Activated CD8-positive, alpha-beta memory T cell treated with anti-CD3 and anti-CD28 coated beads for 36 hours (primary cell): ENCODE measurements at regions not wholly inside any gene's neighbourhood (a gene's known extent, or its start where the extent isn't known, plus 50 kb on each side); places are given as distances from the start of the nearest gene placed in this dataset.

Experiments used
- CTCF ChIA-PET: fragments of 350-600 bp; sonication (Branson Sonifier 250); formaldehyde crosslinking; loops from one replicate; lab custom pipeline; 2021; ENCODE audit warnings: antibody characterized with exemption; lab: Charles Lee
- POLR2A ChIA-PET: fragments of 350-600 bp; sonication (Branson Sonifier 250); formaldehyde crosslinking; loops from one replicate; lab custom pipeline; 2021; ENCODE audit warnings: antibody characterized with exemption; lab: Charles Lee

DNA sequence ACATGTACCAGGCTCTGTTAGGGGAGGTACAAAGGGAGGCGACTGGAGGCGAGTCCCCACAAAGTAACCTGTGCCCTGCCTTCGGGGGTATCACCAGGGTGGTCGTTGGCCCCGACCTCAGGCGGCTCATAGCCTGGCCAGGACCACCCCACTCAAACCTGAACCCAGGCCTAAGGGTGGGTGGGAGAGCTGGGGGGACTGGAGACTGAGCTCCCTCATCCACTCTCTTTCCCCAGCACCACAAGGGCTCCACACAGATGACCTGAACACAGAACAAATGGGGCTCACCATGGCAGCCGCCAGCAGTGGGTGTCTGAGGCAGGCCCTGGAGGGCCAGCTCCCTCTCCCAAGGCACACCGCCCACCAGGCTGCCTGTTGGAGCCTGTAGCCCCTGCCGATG is 120.6 kb upstream of the TNRC6C start:
- ChIA-PET POLR2A (no interaction called here), CTCF (interaction anchor here (1.4 kb wide), 1 partner anchor 54 kb away, joined by 3 read pairs; no protein-coding TSS in a partner anchor)

DNA sequence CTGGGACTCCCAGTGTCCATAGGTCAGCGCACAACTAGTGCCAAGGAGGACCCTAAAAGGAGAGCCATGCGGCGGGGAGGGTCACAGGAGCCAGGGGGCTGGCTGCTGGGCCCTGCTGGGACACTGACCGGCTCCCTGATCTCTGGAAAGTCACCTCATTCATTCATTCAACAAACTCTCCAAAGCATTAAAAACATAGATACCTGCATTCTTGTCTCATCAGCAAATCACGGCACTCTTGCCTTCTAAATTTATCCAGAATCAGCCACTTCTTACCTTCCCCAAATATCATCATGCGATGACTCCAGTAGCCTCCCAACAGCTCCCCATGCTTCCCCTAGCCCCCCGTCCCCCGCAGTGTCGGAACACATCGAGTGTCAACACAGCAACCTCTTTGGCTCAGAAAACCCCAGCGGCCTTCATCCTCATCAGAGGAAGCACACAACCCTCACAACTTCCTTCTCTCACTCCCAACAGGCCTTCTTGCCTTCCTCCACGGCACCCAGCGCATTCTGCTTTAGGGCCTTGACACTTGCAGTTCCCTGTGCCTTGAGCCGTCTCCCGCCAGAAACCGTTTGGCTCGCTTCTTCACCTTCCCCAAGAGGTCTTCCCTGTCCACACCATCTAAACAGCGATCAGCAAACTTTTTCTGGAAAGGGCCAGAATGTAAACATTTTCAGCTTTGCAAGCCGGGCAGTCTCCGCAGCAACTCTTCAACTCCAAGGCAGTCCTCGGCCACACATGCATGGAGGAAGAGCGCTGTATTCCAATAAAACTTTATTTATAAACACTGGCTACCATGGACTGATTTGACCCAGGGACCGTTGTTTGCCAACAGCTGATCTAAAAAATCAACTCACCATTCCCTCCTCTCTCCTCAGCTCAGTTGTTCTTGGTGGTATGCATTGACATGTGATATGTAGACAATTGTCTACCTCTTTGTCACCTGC is 119.5 kb upstream of the TNRC6C start:
- POLR2A ChIA-PET: no interaction called here
- CTCF ChIA-PET: interaction anchor here (1.4 kb wide), 1 partner anchor 53 kb away, joined by 3 read pairs; no protein-coding TSS in a partner anchor

DNA sequence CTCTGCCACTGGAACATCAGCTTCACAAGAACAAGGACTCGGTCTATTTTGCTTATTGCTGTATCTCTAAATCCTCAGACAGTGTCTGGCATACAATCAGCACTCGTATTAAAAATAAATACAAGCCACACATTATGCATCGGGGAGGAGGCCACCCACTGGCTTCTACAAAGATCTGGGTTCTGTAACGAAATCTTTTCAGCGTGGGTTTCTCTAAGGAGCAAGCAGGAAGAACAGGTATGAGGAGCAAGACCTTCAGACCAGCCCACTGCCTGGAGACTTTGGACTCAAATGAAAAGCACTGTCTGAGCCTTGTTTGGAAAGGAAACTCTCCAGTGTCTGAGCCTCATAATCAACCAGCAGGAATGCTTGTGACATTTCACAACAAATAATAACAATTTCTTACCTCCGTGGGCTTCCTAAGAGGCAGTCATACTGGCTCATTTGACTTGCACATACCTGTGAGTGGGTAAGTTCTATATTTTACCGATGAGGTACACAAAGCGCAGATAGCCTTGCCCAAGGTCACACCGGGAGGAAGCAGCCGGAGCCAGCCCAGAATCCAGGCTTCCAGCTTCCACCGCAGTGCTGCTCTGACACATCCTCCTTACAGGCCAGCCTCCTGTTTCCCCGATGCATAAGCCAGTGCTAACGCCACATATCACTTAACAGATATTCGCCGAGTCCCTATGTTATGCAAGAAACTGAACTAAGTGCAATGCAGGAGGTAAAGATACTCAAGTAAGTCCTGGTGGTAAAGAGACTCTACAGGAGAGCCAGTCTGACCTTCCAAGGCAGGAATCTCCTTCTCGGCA is 118.6 kb upstream of the TNRC6C start:
- POLR2A ChIA-PET: no interaction called here
- CTCF ChIA-PET: no interaction called here

DNA sequence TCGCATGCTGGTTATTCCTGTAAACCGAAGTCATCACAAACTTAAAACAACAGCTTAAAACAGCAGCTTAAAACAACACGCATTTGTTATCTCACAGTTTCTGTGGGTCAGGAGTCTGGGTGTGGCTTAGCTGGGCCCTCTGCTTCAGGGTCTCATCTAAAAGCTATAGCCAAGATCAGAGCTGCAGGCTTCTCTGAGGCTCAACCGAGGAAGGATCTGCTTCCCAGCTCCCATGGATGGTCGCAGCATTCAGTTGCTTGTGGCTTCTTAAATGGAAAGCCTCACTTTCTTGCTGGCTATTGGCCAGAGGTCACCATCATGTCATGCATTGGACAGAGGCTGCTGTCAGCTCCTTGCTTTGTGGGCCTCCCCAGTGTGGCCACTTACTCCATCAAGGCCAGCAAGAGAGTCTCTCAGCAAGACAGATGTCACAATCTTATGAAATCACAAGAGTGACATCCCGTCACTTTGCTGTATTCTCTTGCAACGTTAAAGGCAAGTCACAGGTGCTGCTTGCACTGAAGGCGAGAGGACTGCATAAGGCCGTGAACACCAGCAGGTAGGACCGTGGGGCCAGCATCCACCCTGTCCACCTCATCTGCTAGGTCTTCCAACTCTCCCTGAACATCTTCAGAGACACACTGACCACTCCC is 117.9 kb upstream of the TNRC6C start:
- ChIA-PET CTCF (no interaction called here), POLR2A (interaction anchor here (0.7 kb wide), 2 partner anchors 9 to 41 kb away, joined by 3 to 6 read pairs; no protein-coding TSS in a partner anchor)

DNA sequence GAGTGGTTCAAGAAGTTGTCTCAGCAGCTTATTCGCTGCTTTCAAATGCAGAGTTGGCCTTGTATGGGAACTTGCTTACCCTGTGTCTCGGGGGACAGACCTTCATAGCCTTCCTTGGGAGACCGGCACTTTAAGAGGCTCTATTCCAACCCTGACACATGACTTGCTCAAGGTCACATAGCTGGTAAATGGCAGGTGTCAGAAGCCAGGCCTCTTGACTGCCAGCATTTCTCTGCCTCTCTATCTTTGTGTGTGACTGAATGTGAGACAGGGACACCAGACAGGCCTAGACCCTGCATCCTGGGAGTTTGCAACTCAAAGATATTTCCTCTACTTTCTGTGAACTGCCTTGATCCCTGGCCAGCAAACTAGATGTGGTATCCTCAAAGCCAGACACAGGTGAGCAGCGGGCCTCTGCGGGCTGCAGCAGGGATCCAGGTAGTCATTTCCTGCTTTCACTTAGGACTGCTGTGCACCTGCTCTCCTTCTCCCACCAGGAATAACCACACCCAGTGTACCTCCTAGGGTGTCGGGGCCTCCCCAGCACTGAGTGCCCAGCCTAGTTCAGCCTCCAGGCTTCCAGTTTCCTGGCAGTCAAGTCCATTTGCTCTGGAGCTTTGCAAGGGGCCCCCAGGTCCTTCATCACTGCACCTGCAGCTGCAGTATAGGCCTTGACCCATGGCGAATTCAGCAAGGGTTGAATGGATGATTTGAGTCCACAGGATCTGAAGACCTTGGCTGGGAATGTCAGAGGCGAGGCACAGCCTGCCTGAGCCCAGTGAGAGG is 116.6 kb upstream of the TNRC6C start:
- ChIA-PET POLR2A (interaction anchor here (0.9 kb wide), 1 partner anchor 117 kb away, joined by 4 read pairs; the partner anchor contains the start of gene TNRC6C), CTCF (no interaction called here)

DNA sequence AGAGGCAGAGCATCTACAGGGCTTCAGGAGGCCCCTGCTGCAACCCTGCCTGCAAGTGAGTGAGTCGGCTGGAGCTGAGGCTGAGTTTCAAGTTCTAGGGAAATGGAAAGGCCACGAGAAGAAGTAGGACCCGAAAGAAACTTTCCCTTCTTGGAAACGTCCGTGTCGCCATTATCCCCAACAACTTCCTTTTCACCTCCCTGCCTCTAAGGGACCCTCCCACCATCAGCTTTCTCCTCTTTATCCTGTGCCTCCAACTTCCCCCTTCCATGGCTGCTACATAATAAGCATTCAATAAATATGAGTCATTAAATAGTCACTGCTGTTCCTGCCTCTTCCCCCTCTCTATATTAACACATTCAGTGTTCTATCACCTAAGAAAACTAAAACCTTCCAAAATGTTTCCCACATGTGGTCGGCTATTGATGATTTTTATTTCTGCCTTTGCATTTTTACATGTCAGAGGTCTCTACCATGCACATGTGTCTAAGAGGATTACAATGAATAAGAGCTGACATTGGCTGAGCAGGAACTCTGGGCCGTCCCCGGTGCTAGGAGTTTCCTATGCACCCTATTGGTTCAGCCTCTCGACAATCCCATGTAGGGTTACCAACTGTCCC is 115.9 kb upstream of the TNRC6C start:
- CTCF ChIA-PET: interaction anchor here (0.7 kb wide), 1 partner anchor 147 kb away, joined by 3 read pairs; no protein-coding TSS in a partner anchor
- POLR2A ChIA-PET: interaction anchor here (0.9 kb wide), 1 partner anchor 116 kb away, joined by 4 read pairs; the partner anchor contains the start of gene TNRC6C

DNA sequence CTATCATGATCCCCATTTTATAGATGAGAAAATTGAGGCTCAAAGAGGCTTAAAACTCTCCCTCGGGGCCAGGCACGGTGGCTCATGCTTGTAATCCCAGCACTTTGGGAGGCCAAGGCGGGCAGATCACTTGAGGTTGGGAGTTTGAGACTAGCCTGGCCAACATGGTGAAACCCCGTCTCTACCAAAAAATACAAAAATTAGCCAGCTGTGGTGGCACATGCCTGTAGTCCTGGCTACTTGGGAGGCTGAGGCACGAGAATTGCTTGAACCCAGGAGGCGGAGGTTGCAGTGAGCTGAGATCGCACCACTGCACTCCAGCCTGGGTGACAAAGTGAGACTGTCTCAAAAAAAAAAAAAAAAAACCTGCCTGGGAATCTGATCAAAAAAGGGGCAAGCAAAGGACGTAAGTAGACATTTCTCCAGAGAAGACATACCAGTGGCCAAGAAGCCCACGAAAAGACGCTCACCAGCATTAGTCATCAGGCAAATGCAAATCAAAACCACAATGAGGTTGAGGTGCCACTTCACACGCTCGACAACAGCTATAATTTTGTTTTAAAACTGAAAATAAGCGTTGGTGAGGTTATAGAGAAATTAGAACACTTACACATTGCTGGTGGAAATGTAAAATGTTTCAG is 115.1 kb upstream of the TNRC6C start:
- POLR2A ChIA-PET: interaction anchor here (0.6 to 1.1 kb wide), 5 partner anchors 34 to 378 kb away, joined by 3 to 8 read pairs (median 5); no protein-coding TSS in a partner anchor
- CTCF ChIA-PET: interaction anchor here (0.7 to 1.2 kb wide), 2 partner anchors 9 to 146 kb away, joined by 3 to 4 read pairs; no protein-coding TSS in a partner anchor

DNA sequence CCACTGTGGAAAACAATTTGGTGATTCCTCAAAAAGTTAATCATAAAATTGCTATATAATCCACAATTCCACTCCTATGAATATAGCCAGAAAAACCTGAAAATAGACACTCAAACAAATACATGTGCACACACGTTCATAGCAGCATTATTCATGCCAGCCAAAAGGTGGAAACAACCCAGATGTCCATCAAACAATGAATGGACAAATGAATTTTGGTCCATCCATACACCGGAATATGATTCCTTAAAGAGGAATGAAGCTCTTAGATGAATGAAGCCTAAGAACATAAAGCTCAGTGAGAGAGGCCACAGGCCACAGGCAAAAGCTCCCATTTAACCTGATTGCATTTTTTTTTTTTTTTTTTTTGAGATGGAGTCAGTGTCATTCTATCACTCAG is 114.6 kb upstream of the TNRC6C start:
- POLR2A ChIA-PET: interaction anchor here (0.6 to 1.1 kb wide), 5 partner anchors 34 to 378 kb away, joined by 3 to 8 read pairs (median 5); no protein-coding TSS in a partner anchor
- CTCF ChIA-PET: interaction anchor here (1.2 kb wide), 1 partner anchor 9 kb away, joined by 4 read pairs; no protein-coding TSS in a partner anchor

DNA sequence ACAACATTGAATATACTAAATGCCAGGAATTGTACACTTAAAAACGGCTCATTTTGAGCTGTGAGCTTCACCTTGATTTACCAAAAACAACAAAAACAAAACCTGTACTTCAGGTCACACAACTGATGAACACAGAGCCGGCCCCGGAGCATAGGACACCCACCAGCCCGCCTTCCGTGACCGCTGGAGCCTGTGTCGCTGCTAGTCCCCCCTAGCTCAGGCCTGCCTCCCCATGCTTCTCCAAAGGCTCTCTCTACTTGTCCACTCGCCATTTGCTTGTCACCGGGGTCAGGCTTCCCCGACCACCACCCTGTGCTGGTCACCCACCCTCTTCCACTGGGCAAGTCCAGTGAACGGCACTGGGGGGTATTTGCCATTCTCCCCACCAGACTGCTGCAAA is 113.8 kb upstream of the TNRC6C start:
- CTCF ChIA-PET: interaction anchor here (0.7 kb wide), 1 partner anchor 174 kb away, joined by 3 read pairs; no protein-coding TSS in a partner anchor
- POLR2A ChIA-PET: interaction anchor here (1.1 kb wide), 2 partner anchors 37 to 114 kb away, joined by 4 to 6 read pairs; partner anchors contain the start of gene TNRC6C

DNA sequence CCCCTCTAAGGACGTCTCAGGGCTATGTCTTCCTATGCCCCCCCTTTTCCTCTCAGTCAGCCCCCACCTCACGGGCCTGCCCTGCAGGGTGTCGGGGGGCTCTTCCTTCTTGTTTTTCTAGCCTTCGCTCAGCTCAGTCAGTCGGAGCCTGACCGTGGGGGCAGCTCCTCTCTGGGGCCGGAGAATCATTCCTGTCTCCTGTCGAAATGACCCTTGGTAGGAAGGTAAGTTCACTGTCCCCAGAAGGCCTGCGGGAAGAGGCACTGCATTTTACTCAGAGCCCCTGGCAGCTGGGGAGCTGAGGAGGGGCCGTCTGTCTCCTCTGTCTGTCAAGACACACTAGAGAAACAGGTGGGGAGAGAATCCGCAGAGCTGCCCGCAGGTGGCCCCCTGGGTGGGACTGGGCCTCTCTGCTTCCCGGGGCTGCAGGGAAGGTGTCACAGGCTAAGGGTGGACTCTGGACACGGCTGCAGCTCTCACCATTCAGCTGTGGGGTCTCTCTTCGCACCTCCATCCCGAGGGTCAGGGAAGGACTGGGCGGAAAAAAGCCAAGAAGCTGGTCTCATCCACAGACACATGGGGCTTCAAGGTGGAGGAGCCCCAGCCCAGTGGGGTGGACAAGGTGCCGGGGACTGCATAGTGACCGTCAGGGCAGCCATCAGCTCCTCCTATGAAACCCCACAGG is 112.8 kb upstream of the TNRC6C start:
- POLR2A ChIA-PET: interaction anchor here (1.1 kb wide), 1 partner anchor 113 kb away, joined by 6 read pairs; the partner anchor contains the start of gene TNRC6C
- CTCF ChIA-PET: no interaction called here

DNA sequence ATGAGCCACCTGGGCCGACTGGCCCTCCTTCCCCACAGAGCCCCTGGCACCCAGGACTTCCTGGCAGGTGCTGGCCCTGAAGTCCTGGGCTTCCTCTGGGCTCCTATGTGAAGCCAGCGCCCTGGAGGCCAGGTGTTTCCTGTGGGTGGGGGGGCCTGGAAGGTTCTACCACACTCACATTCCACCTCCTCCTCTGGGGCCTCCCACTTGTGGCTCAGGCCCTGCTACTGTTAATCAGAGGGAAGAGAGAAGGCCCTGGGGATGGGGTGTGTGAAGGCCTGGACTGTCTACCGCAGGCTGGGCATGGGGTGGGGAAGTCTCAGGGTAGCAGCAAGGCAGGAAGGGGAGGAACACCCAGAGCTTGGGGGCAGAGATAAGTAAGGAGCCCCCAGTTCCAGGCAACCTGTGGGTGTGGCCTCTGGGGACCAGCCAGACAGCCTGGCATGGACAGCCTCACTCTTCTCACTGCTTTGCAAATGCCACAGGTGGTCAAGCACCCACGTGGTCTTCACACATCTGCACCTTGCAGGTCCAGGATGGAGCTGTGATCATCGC is 111.9 kb upstream of the TNRC6C start:
- CTCF ChIA-PET: no interaction called here
- POLR2A ChIA-PET: no interaction called here

DNA sequence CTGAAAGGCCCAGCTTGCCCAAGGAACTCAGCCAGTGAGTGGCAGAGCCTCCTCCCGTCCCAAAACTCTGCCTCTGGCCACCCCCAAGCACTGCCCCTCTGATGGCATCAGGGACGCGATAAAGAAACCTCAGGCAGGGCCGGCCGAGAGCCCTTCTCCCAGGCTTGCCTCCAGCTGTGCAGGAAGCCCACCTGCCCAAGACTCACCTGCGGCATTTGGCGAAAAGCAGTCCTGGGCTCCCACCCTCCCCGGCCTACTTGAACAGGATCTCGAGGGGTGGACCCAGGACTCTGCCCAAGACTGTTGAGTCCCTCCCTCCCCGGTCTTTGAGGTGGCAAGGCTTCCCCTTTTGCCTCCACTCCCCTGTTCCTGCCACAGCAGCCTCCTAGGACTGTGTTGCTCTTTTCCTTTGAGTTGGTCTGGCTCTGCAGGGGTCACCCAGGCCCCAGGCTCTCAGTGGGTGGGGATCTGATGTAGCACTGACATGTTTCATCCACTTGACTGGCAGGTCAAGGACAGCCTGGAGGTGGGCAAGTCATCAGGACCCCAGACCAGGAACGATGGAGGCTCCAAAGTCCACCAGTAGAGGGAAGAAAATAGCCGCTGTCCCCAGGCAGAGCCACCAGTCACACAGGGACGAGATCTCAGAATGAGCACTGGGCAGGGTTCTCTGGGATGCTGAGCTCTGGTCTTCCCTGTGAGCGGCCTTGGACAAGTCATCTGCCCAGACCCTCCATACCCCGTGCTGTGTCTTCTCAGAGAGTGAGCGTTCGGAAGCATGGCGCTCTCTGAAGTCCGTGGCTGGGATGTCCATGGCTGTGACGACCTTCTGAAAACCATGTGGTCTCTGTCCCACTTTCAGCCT is 111.0 kb upstream of the TNRC6C start:
- ChIA-PET CTCF (no interaction called here), POLR2A (no interaction called here)

DNA sequence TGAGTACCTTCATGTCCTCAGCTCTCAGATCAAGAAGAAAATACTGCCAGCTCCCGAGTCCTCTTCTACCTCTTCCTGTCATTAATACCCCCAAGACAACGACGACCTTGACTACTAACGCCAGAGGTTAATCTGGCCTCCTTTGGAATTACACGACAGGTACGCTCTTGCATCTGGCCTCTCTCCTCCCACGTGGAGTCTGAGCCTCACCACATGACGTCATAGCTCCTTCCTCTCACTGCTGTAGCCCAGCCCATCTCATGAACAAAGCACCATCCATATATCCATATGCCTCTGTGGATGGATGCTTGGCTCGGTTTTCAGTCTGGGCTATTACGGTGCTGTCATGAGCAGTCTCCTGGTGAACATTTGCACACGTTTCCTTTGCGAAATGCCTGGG is 110.2 kb upstream of the TNRC6C start:
- ChIA-PET CTCF (no interaction called here), POLR2A (no interaction called here)

DNA sequence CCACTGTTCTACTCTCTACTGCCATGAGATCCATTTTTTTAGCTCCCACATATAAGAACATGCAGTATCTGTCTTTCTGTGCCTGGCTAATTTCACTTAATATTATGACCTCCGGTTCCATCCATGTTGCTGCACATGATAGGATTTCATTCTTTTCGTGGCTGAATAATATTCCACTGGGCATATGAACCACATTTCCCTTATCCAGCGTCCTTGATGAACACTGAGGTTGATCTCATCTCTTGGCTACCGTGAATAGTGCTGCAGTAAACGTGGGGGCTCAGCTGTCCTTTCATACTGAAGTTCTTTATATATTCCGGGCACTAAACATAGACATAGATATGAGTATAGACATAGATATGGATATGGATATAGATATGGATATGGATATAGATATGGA is 109.3 kb upstream of the TNRC6C start:
- POLR2A ChIA-PET: no interaction called here
- CTCF ChIA-PET: interaction anchor here (0.6 kb wide), 1 partner anchor 19 kb away, joined by 4 read pairs; no protein-coding TSS in a partner anchor

DNA sequence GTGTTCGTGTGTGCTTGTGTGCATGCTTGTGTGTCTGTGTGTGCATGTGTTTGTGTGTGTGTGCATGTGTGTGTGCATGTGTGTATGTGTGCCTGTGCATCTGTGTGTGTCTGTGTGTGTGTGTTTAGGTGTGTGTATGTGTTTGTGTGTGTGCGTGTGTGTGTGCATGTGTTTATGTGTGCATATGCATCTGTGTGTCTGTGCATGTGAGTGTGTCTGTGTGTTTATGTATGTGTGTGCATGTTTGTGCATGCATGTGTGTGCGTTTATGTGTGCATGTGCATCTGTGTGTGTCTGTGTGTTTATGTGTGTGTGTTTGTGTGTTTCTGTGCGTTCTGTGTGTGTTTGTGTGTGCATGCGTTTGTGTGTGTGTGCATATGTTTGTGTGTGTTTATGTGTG is 106.6 kb upstream of the TNRC6C start:
- CTCF ChIA-PET: no interaction called here
- POLR2A ChIA-PET: interaction anchor here (0.6 kb wide), 1 partner anchor 107 kb away, joined by 3 read pairs; the partner anchor contains the start of gene TNRC6C
